ENCODE measurements at regions not wholly inside any gene's neighbourhood (a gene's known extent, or its start where the extent isn't known, plus 50 kb on each side); places are given as distances from the start of the nearest gene placed in this dataset.

- BruUV-seq (replicated peaks): no TSS peak
- Histone ChIP-seq H3K4me1 (ENCODE audit: insufficient read depth, low read length, poor library complexity, severe bottlenecking) (no peaks in the 10 kb centered on the region), H3K9me3 (ENCODE audit: low read length) (no peaks in the 10 kb centered on the region), H3K36me3 (ENCODE audit: insufficient read depth, low read length) (no peaks in the 10 kb centered on the region), H3K4me2 (ENCODE audit: low read length) (no peak overlapping the region), H3K4me3 (ENCODE audit: low read depth, low read length, poor library complexity, severe bottlenecking) (no peak overlapping the region), H4K20me1 (ENCODE audit: insufficient read depth, low read length) (no peaks in the 10 kb centered on the region), H3K79me2 (ENCODE audit: insufficient read depth, low read depth, low read length) (no peaks in the 10 kb centered on the region), H2AFZ (ENCODE audit: low read length) (no peak overlapping the region), H3K9me2 (ENCODE audit: insufficient read depth, low read length) (no peaks in the 10 kb centered on the region), H3K27ac (ENCODE audit: low read depth, low read length, poor library complexity, severe bottlenecking) (no peak overlapping the region)
- intact Hi-C loops (cut with micrococcal nuclease; ENCODE audit: unreplicated experiment): no loop called here
- CTCF ChIA-PET (ENCODE audit: unreplicated experiment): no interaction called here
- POLR2A ChIA-PET: no interaction called here
- no peak for DNase-seq (ENCODE audit: low spot score)
- no peak for TF ChIP-seq EZH2phosphoT487 (IDR thresholded peaks at IDR 0.05; ENCODE audit: borderline replicate concordance, low read depth, low read length)
These were observed 101.8 kb upstream of the VCX2 start for GRCh38 chrX:8272821-8273220.

GRCh38 chrX:8273451-8273895 is 102.4 kb upstream of the VCX2 start:
- H4K20me1 ChIP-seq (ENCODE audit: insufficient read depth, low read length): no peaks in the 10 kb centered on the region
- ChIA-PET POLR2A (no interaction called here), CTCF (ENCODE audit: unreplicated experiment) (no interaction called here)
- no peaks in the 10 kb centered on the region for H3K9me3 ChIP-seq (ENCODE audit: low read length)
- H2AFZ ChIP-seq (ENCODE audit: low read length): no peak overlapping the region
- no peaks in the 10 kb centered on the region for H3K79me2 ChIP-seq (ENCODE audit: insufficient read depth, low read depth, low read length)
- no peak overlapping the region for H3K4me2 ChIP-seq (ENCODE audit: low read length)
- H3K4me1 ChIP-seq (ENCODE audit: insufficient read depth, low read length, poor library complexity, severe bottlenecking): no peaks in the 10 kb centered on the region
- DNase-seq (ENCODE audit: low spot score): no peak
- no peak for TF ChIP-seq EZH2phosphoT487 (IDR thresholded peaks at IDR 0.05; ENCODE audit: borderline replicate concordance, low read depth, low read length)
- TF ChIP-seq CTCF (conservative IDR thresholded peaks at IDR 0.05; ENCODE audit: low read length): no peak
- H3K9me2 ChIP-seq (ENCODE audit: insufficient read depth, low read length): no peaks in the 10 kb centered on the region
- H3K27ac ChIP-seq (ENCODE audit: low read depth, low read length, poor library complexity, severe bottlenecking): no peak overlapping the region
- intact Hi-C loops (cut with micrococcal nuclease; ENCODE audit: unreplicated experiment): no loop called here
- BruUV-seq (replicated peaks): no TSS peak
- H3K36me3 ChIP-seq (ENCODE audit: insufficient read depth, low read length): no peaks in the 10 kb centered on the region
- no peak overlapping the region for H3K4me3 ChIP-seq (ENCODE audit: low read depth, low read length, poor library complexity, severe bottlenecking)

- H3K36me3 ChIP-seq (ENCODE audit: insufficient read depth, low read length): no peaks in the 10 kb centered on the region
- no peaks in the 10 kb centered on the region for H3K9me3 ChIP-seq (ENCODE audit: low read length)
- no peaks in the 10 kb centered on the region for H3K79me2 ChIP-seq (ENCODE audit: insufficient read depth, low read depth, low read length)
- H3K4me1 ChIP-seq (ENCODE audit: insufficient read depth, low read length, poor library complexity, severe bottlenecking): no peaks in the 10 kb centered on the region
- H3K4me3 ChIP-seq (ENCODE audit: low read depth, low read length, poor library complexity, severe bottlenecking): no peak overlapping the region
- POLR2A ChIA-PET: no interaction called here
- intact Hi-C loops (cut with micrococcal nuclease; ENCODE audit: unreplicated experiment): no loop called here
- TF ChIP-seq EZH2phosphoT487 (IDR thresholded peaks at IDR 0.05; ENCODE audit: borderline replicate concordance, low read depth, low read length) (no peak), CTCF (conservative IDR thresholded peaks at IDR 0.05; ENCODE audit: low read length) (no peak)
- H3K4me2 ChIP-seq (ENCODE audit: low read length): no peak overlapping the region
- no peaks in the 10 kb centered on the region for H3K9me2 ChIP-seq (ENCODE audit: insufficient read depth, low read length)
- no peak overlapping the region for H3K27ac ChIP-seq (ENCODE audit: low read depth, low read length, poor library complexity, severe bottlenecking)
- no TSS peak for BruUV-seq (replicated peaks)
- CTCF ChIA-PET (ENCODE audit: unreplicated experiment): no interaction called here
- no peaks in the 10 kb centered on the region for H4K20me1 ChIP-seq (ENCODE audit: insufficient read depth, low read length)
- H2AFZ ChIP-seq (ENCODE audit: low read length): no peak overlapping the region
- DNase-seq (ENCODE audit: low spot score): no peak
These were observed 103.1 kb upstream of the VCX2 start for GRCh38 chrX:8274170-8274569.

Data from OCI-LY7 (cell line).